Endodermal cell (in vitro differentiated cells): ENCODE measurements at regions not wholly inside any gene's neighbourhood (a gene's known extent, or its start where the extent isn't known, plus 50 kb on each side); places are given as distances from the start of the nearest gene placed in this dataset.

Experiments used
- DNase-seq: peaks from one replicate; pipeline ENCODE4 v3.0.0-alpha.2; 2017
- H3K27ac ChIP-seq: 2 replicates; pipeline ENCODE4 v1.5.1; 2013; ENCODE audit warnings: mild to moderate bottlenecking, low read depth, low read length, moderate library complexity
- H3K27me3 ChIP-seq: 2 replicates; pipeline ENCODE4 v1.6.1; 2013; ENCODE audit warnings: mild to moderate bottlenecking, low read length, moderate library complexity; ENCODE audit not compliant: insufficient read depth, control insufficient read depth, poor library complexity, severe bottlenecking
- H3K36me3 ChIP-seq: 2 replicates; pipeline ENCODE4 v1.7.0; 2013; ENCODE audit warnings: mild to moderate bottlenecking, low read length, moderate library complexity; ENCODE audit not compliant: control insufficient read depth, insufficient read depth
- H3K4me1 ChIP-seq: one replicate; pipeline ENCODE4 v1.7.0; 2013; ENCODE audit warnings: low read length; ENCODE audit not compliant: control insufficient read depth, insufficient read depth
- H3K4me3 ChIP-seq: 2 replicates; pipeline ENCODE4 v1.5.1; 2013; ENCODE audit warnings: mild to moderate bottlenecking, low read length, moderate library complexity
- H3K9ac ChIP-seq: 2 replicates; pipeline ENCODE4 v1.6.1; 2013; ENCODE audit warnings: mild to moderate bottlenecking, low read length, moderate library complexity; ENCODE audit not compliant: poor library complexity, severe bottlenecking; ENCODE audit errors: extremely low read depth
- H3K9me3 ChIP-seq: 2 replicates; pipeline ENCODE4 v1.6.1; 2013; ENCODE audit warnings: mild to moderate bottlenecking, low read length, moderate library complexity; ENCODE audit not compliant: control insufficient read depth
- H3K27ac Mint-ChIP-seq: 2 replicates; pipeline ENCODE4 v1.8.0; 2020; ENCODE audit warnings: mixed read lengths
- H3K27me3 Mint-ChIP-seq: 2 replicates; pipeline ENCODE4 v1.8.0; 2021; ENCODE audit warnings: mild to moderate bottlenecking, mixed read lengths; ENCODE audit not compliant: insufficient read depth
- H3K36me3 Mint-ChIP-seq: 2 replicates; pipeline ENCODE4 v1.8.0; 2020; ENCODE audit warnings: low read depth, mixed read lengths
- H3K4me1 Mint-ChIP-seq: 2 replicates; pipeline ENCODE4 v1.8.0; 2020; ENCODE audit warnings: mixed read lengths
- H3K4me3 Mint-ChIP-seq: 2 replicates; pipeline ENCODE4 v1.8.0; 2020; ENCODE audit warnings: mild to moderate bottlenecking, moderate library complexity, mixed read lengths
- H3K9me3 Mint-ChIP-seq: 2 replicates; pipeline ENCODE4 v1.8.0; 2020; ENCODE audit warnings: mild to moderate bottlenecking, mixed read lengths
- CTCF ChIP-seq: fragments of 200-600 bp; sonication (generic); conservative IDR thresholded peaks from 2 replicates; pipeline ENCODE4 v1.5.0; 2021; ENCODE audit warnings: antibody characterized with exemption, mild to moderate bottlenecking
- WGBS, 2 experiments: methylation state at CpG; one replicate each; pipeline versions ENCODE4 v1.1.5 to v1.1.7; 2013; ENCODE audit warnings: missing lambda C conversion rate in 2 of 2, mixed read lengths in 1 of 2; ENCODE audit not compliant: insufficient coverage in 1 of 2, insufficient read length in 1 of 2; 5-methylcytosine and 5-hydroxymethylcytosine counted together

- Histone ChIP-seq H3K27ac (no peak overlapping the region), H3K36me3 (no peaks in the 10 kb centered on the region), H3K4me1 (peaks cover 21% of the 10 kb centered on the region), H3K9ac (no peak overlapping the region), H3K27me3 (peaks cover 4% of the 10 kb centered on the region), H3K9me3 (peaks cover 9% of the 10 kb centered on the region), H3K4me3 (no peak overlapping the region)
- no peak for DNase-seq
- peaks cover 12% of the 10 kb centered on the region for H3K9me3 Mint-ChIP-seq
- no peaks in the 10 kb centered on the region for H3K36me3 Mint-ChIP-seq
- H3K4me3 Mint-ChIP-seq, result no peak overlapping the region
- peaks cover 59% of the 10 kb centered on the region for H3K27me3 Mint-ChIP-seq
- peaks cover 42% of the 10 kb centered on the region for H3K4me1 Mint-ChIP-seq
- no peak overlapping the region for H3K27ac Mint-ChIP-seq
- no peak for TF ChIP-seq CTCF
- WGBS, 2 experiments, result 74% methylated on average over 6 of the region's 7 CpGs; no CpG with 5 or more reads in 1 of the 2 experiments
Observed at GRCh38 chr5:17398866-17399835, 98.9 kb upstream of the TAF11L2 start.

- peaks cover 47% of the 10 kb centered on the region for H3K4me1 Mint-ChIP-seq
- H3K9me3 Mint-ChIP-seq, result peaks cover 12% of the 10 kb centered on the region
- H3K36me3 ChIP-seq, result no peaks in the 10 kb centered on the region
- no peaks in the 10 kb centered on the region for H3K36me3 Mint-ChIP-seq
- H3K4me3 ChIP-seq, result no peak overlapping the region
- H3K9me3 ChIP-seq, result peaks cover 9% of the 10 kb centered on the region
- peaks cover 60% of the 10 kb centered on the region for H3K27me3 Mint-ChIP-seq
- WGBS, 2 experiments, result 77% methylated on average over 1 of the region's 3 CpGs; no CpG with 5 or more reads in 1 of the 2 experiments
- no peak overlapping the region for H3K27ac ChIP-seq
- H3K4me1 ChIP-seq, result peaks cover 24% of the 10 kb centered on the region
- H3K9ac ChIP-seq, result no peak overlapping the region
- peaks cover 4% of the 10 kb centered on the region for H3K27me3 ChIP-seq
- no peak for DNase-seq
- TF ChIP-seq CTCF, result no peak
- no peak overlapping the region for H3K4me3 Mint-ChIP-seq
- no peak overlapping the region for H3K27ac Mint-ChIP-seq
Observed at GRCh38 chr5:17399931-17400330, 98.1 kb upstream of the TAF11L2 start.

- Histone ChIP-seq H3K36me3 (no peaks in the 10 kb centered on the region), H3K27me3 (peaks cover 4% of the 10 kb centered on the region), H3K9me3 (peaks cover 9% of the 10 kb centered on the region), H3K9ac (peak overlapping the region; percentile 28), H3K27ac (peak overlapping the region; percentile 15), H3K4me1 (peaks cover 24% of the 10 kb centered on the region), H3K4me3 (peak overlapping the region; percentile 56)
- Mint-ChIP-seq H3K4me1 (peaks cover 47% of the 10 kb centered on the region), H3K27me3 (peaks cover 60% of the 10 kb centered on the region), H3K27ac (peak overlapping the region; percentile 82), H3K36me3 (no peaks in the 10 kb centered on the region), H3K4me3 (peak overlapping the region; percentile 37), H3K9me3 (peaks cover 12% of the 10 kb centered on the region)
- no peak for TF ChIP-seq CTCF
- DNase-seq, result peak; percentile 83
- WGBS, 2 experiments, result 20 to 21% methylated on average over 2 to 11 of the region's 11 CpGs
Observed at GRCh38 chr5:17400724-17401469, 97.1 kb upstream of the TAF11L2 start.
